K562 (cell line): ENCODE measurements at regions not wholly inside any gene's neighbourhood (a gene's known extent, or its start where the extent isn't known, plus 50 kb on each side); places are given as distances from the start of the nearest gene placed in this dataset.

Source experiments
- ATAC-seq: fragments of 200-7000 bp; cut with Tn5 transposase; 3 replicates; pipeline ENCODE4 v1.9.1; 2020; ENCODE audit warnings: moderate library complexity
- BruUV-seq: library from RNA; stranded (reverse); fragments of 400-500 nt; replicated peaks from 2 replicates; lab custom pipeline; 2021; lab: Mats Ljungman, UMichigan
- CTCF ChIA-PET: fragments of 300-600 bp; formaldehyde crosslinking; extraction: SDS; loops from one replicate; lab custom pipeline; 2021; ENCODE audit warnings: low intra/inter-chr PET ratio; lab: Yijun Ruan, JAX
- POLR2A ChIA-PET: fragments of 300-600, 350-650 bp; sonication (Branson Sonifier 250); formaldehyde crosslinking; extraction: SDS; loops from one replicate; lab custom pipeline; 2021; ENCODE audit warnings: antibody characterized with exemption, inconsistent platforms; lab: Yijun Ruan, JAX
- DNase-seq, 4 experiments: peaks; one replicate each; pipeline versions ENCODE4 v3.0.0 to v3.0.0-alpha.2; 2011 to 2018; ENCODE audit warnings: low spot score in 3 of 4, mixed read lengths in 3 of 4; ENCODE audit errors: extremely low read depth in 1 of 4
- FAIRE-seq: peaks from 2 replicates; lab custom pipeline; 2011; peaks lifted over from hg19 to GRCh38; lab: Jason Lieb, UNC
- H2AFZ ChIP-seq: 2 replicates; pipeline ENCODE4 v1.6.0; 2011; ENCODE audit warnings: low read depth, low read length, control low read depth, inconsistent platforms
- H3K27ac ChIP-seq: fragments of 200-600 bp; 3 replicates; pipeline ENCODE4 v1.8.0; 2011; ENCODE audit warnings: low read depth, mild to moderate bottlenecking, control low read depth, inconsistent platforms, low read length, moderate library complexity, mixed read lengths; ENCODE audit errors: extremely low read depth
- H3K27me3 ChIP-seq, 2 experiments: fragments of 300-600 bp in 1 of 2; 2 replicates in 1 of 2; 3 replicates in 1 of 2; pipeline versions ENCODE4 v1.6.0 to v1.8.0; 2011; ENCODE audit warnings: inconsistent platforms in 2 of 2, low read length in 2 of 2, mild to moderate bottlenecking in 1 of 2, mixed read lengths in 1 of 2, moderate library complexity in 1 of 2; ENCODE audit not compliant: control insufficient read depth in 2 of 2, insufficient read depth in 2 of 2
- H3K36me3 ChIP-seq: fragments of 300-600 bp; 3 replicates; pipeline ENCODE4 v1.8.0; 2011; ENCODE audit warnings: mild to moderate bottlenecking, low read length, inconsistent platforms; ENCODE audit not compliant: control insufficient read depth, insufficient read depth
- H3K4me1 ChIP-seq, 2 experiments: fragments of 200-600 bp in 1 of 2; replicated peaks in 1 of 2; 2 replicates in 1 of 2; 3 replicates in 1 of 2; pipeline versions ENCODE4 v1.5.1 to v1.8.0; 2011; ENCODE audit warnings: inconsistent platforms in 2 of 2, low read length in 2 of 2, mild to moderate bottlenecking in 1 of 2, mixed read lengths in 1 of 2, moderate library complexity in 1 of 2; ENCODE audit not compliant: control insufficient read depth in 2 of 2, insufficient read depth in 2 of 2
- H3K4me2 ChIP-seq: 2 replicates; pipeline ENCODE4 v1.6.1; 2011; ENCODE audit warnings: low read length, control low read depth, inconsistent platforms, mixed read lengths; ENCODE audit not compliant: insufficient read depth
- H3K4me3 ChIP-seq: fragments of 200-600 bp; sonication (generic), shearing (Covaris generic); 2 replicates; pipeline ENCODE4 v1.5.1; 2016; ENCODE audit warnings: control low read depth, inconsistent platforms
- H3K79me2 ChIP-seq: fragments of 200-600 bp; 3 replicates; pipeline ENCODE4 v1.8.0; 2011; ENCODE audit warnings: low read length, inconsistent platforms; ENCODE audit not compliant: control insufficient read depth, insufficient read depth
- H3K9ac ChIP-seq, 2 experiments: 2 replicates each; pipeline versions ENCODE4 v1.6.0 to v1.6.1; 2011; ENCODE audit warnings: low read depth in 2 of 2, low read length in 2 of 2, control low read depth in 1 of 2, inconsistent platforms in 1 of 2, mild to moderate bottlenecking in 1 of 2, mixed read lengths in 1 of 2; ENCODE audit not compliant: insufficient read depth in 1 of 2
- H3K9me1 ChIP-seq: one replicate; pipeline ENCODE4 v1.6.0; 2011; ENCODE audit warnings: inconsistent platforms, mild to moderate bottlenecking, low read length, moderate library complexity; ENCODE audit not compliant: control insufficient read depth, insufficient read depth
- H3K9me3 ChIP-seq: replicated peaks from 2 replicates; pipeline ENCODE4 v1.5.1; 2011; ENCODE audit warnings: low read depth, low read length, inconsistent platforms; ENCODE audit not compliant: control insufficient read depth, insufficient read depth
- H4K20me1 ChIP-seq: replicated peaks from 2 replicates; pipeline ENCODE4 v1.6.1; 2011; ENCODE audit warnings: low read length, inconsistent platforms, mixed read lengths; ENCODE audit not compliant: control insufficient read depth, insufficient read depth
- BRF2 ChIP-seq: IDR thresholded peaks from 3 replicates; pipeline ENCODE4 v1.6.1; 2011; ENCODE audit warnings: borderline replicate concordance, mild to moderate bottlenecking; ENCODE audit not compliant: insufficient read length, insufficient read depth
- CBX5 ChIP-seq: IDR thresholded peaks from 2 replicates; pipeline ENCODE4 v1.6.1; 2014; ENCODE audit warnings: low read depth, borderline replicate concordance
- GTF2B ChIP-seq: IDR thresholded peaks from 2 replicates; pipeline ENCODE4 v1.6.1; 2011; ENCODE audit not compliant: insufficient read length; ENCODE audit errors: extremely low read depth
- KDM5B ChIP-seq: fragments of 200-600 bp; sonication (generic); IDR thresholded peaks from 2 replicates; pipeline ENCODE4 v1.6.1; 2012; ENCODE audit warnings: low read depth, mild to moderate bottlenecking, moderate library complexity, low read length, control low read depth, inconsistent platforms; ENCODE audit not compliant: insufficient replicate concordance
- MAX ChIP-seq: sonication (generic); formaldehyde crosslinking; IDR thresholded peaks from 2 replicates; pipeline ENCODE4 v1.9.0; 2022; ENCODE audit warnings: mild to moderate bottlenecking, missing genetic modification reagents
- POLR2B ChIP-seq: fragments of 450-650 bp; IDR thresholded peaks from 2 replicates; pipeline ENCODE4 v1.6.1; 2018; ENCODE audit warnings: low read depth; ENCODE audit not compliant: partially characterized antibody
- PYGO2 ChIP-seq: fragments of 450-650 bp; IDR thresholded peaks from 2 replicates; pipeline ENCODE4 v1.6.1; 2016; ENCODE audit warnings: mild to moderate bottlenecking, missing genetic modification characterization, moderate library complexity, missing compliant biosample characterization
- STAG1 ChIP-seq: sonication (generic); formaldehyde crosslinking; IDR thresholded peaks from 2 replicates; pipeline ENCODE4 v1.5.0; 2020; ENCODE audit warnings: missing genetic modification reagents, borderline replicate concordance
- TRIM24 ChIP-seq, 2 experiments: fragments of 450-650 bp; IDR thresholded peaks; 2 replicates each; pipeline ENCODE4 v1.6.1; 2016
- USF1 ChIP-seq: sonication (generic); formaldehyde crosslinking; IDR thresholded peaks from 2 replicates; pipeline ENCODE4 v1.9.0; 2022; ENCODE audit warnings: mild to moderate bottlenecking, missing genetic modification reagents
- ZNF282 ChIP-seq: sonication (generic); formaldehyde crosslinking; IDR thresholded peaks from 2 replicates; pipeline ENCODE4 v1.8.1; 2023; ENCODE audit warnings: missing genetic modification reagents
- WGBS: fragments of 100-300 bp; shearing (Covaris generic); methylation state at CpG from one replicate; pipeline ENCODE4 v1.1.6; 2016; ENCODE audit warnings: low coverage, mixed read lengths; ENCODE audit not compliant: insufficient coverage; ENCODE audit errors: missing lambda C conversion rate; 5-methylcytosine and 5-hydroxymethylcytosine counted together
- in situ Hi-C: fragments of 300-500 bp; cut with MboI; formaldehyde crosslinking; loops from 4 replicates; pipeline ENCODE4 v1.15.0; 2018; ENCODE audit warnings: inconsistent platforms, mixed read lengths
- intact Hi-C: fragments of 100-400 bp; cut with micrococcal nuclease; formaldehyde crosslinking; loops from 2 replicates; pipeline ENCODE4 v1.14.2; 2022

- Histone ChIP-seq H3K9me3 (no peaks in the 10 kb centered on the region), H3K36me3 (no peaks in the 10 kb centered on the region), H3K9me1 (no peaks in the 10 kb centered on the region), H3K4me1 (no peaks in the 10 kb centered on the region), H3K27me3 (peaks cover 6 to 34% of the 10 kb centered on the region in 2 experiments), H3K9ac (no peak overlapping the region), H3K4me3 (no peak overlapping the region), H3K79me2 (no peaks in the 10 kb centered on the region), H3K4me2 (no peak overlapping the region), H3K27ac (no peak overlapping the region), H4K20me1 (peaks cover 5% of the 10 kb centered on the region), H2AFZ (no peak overlapping the region)
- in situ Hi-C loops (loop anchor here (5.0 kb wide), 1 partner anchor 112 kb away; no protein-coding TSS in a partner anchor), intact Hi-C loops (no loop called here)
- no TSS peak for BruUV-seq
- ATAC-seq, result no peak; the same call in 2 of the 3 replicates
- 1% methylated on average over 11 of the region's 11 CpGs for WGBS
- ChIA-PET POLR2A (interaction anchor here (1.1 kb wide), 1 partner anchor 25 kb away, joined by 3 read pairs; no protein-coding TSS in a partner anchor), CTCF (interaction anchor here (2.2 kb wide), 1 partner anchor 112 kb away, joined by 18 read pairs; no protein-coding TSS in a partner anchor)
- FAIRE-seq, result no peak
- TF ChIP-seq GTF2B (no peak), KDM5B (no peak), USF1 (CRISPR knock-in tag) (no peak), MAX (CRISPR knock-in tag) (no peak), PYGO2 (tag) (no peak), STAG1 (CRISPR knock-in tag) (no peak), TRIM24 (IDR thresholded peaks at IDR 0.05) (no peak), ZNF282 (CRISPR knock-in tag) (no peak), CBX5 (no peak), POLR2B (no peak), BRF2 (no peak)
- no peak for DNase-seq
Observed at GRCh38 chr2:15749460-15750432, 158.1 kb downstream of the DDX1 start.
